ENCODE measurements at regions not wholly inside any gene's neighbourhood (a gene's known extent, or its start where the extent isn't known, plus 50 kb on each side); places are given as distances from the start of the nearest gene placed in this dataset.

DNA sequence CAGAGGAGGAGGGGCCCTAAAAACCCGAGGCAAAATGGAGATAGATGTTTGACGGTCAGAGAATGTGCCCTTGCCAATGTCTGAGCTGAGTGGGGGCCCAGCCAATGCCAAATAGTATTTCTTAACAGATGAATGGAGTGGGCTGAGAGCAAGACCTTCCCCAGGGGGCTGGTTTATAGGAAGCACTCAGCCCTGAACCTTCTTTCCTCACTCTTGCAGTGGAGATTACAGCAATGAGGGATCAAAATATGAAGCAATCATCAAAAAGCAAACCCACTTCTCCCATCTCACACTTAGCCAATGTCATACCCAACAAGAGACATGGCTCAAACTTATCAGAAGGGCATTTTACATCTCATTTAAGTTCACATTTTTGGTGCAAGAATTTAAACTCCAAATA is 350.3 kb downstream of the GADD45G start:
- H3K4me1 ChIP-seq (ENCODE audit: control insufficient read depth, insufficient read depth, low read length) = peaks cover 8% of the 10 kb centered on the region
- H3K27ac ChIP-seq (ENCODE audit: low read depth, low read length) = no peak overlapping the region
- no peaks in the 10 kb centered on the region for H3K36me3 ChIP-seq (ENCODE audit: control insufficient read depth, insufficient read depth, low read length)
- H3K27me3 ChIP-seq (ENCODE audit: control insufficient read depth, insufficient read depth, low read length) = no peaks in the 10 kb centered on the region
- no peaks in the 10 kb centered on the region for H3K9me3 ChIP-seq (ENCODE audit: control insufficient read depth, insufficient read depth, low read length)
- no peak overlapping the region for H3K4me3 ChIP-seq (ENCODE audit: low read depth, low read length)
- 21% methylated on average over 2 of the region's 2 CpGs for WGBS (ENCODE audit: insufficient coverage)
- DNase-seq (ENCODE audit: low read depth in 4 of 6, low spot score in 6 of 6) = peak in 1 of 6 donors; percentile 18

DNA sequence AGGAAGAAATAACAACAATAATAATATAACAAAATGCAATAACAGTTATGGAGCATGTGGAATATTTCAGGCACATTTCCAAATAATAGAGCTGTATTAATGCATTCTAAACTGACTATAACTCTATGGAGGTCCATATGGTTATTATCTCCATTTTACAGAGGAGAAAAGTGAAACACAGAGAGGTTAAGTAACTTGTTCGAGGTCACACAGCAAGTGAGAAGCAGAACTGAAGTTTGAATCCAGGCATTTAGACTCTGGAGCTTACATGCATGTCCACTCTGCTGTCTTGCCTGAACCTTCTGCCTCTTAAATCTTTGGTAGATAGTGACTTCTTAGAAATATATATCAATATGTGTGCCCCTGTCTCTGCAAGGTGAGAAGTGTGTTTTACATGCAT is 350.8 kb downstream of the GADD45G start:
- whole genome bisulfite sequencing (ENCODE audit: insufficient coverage) = no CpG with 5 or more reads among the region's 1 CpG
- H3K4me1 ChIP-seq (ENCODE audit: control insufficient read depth, insufficient read depth, low read length) = peaks cover 8% of the 10 kb centered on the region
- no peak overlapping the region for H3K27ac ChIP-seq (ENCODE audit: low read depth, low read length)
- no peak overlapping the region for H3K4me3 ChIP-seq (ENCODE audit: low read depth, low read length)
- no peaks in the 10 kb centered on the region for H3K9me3 ChIP-seq (ENCODE audit: control insufficient read depth, insufficient read depth, low read length)
- H3K27me3 ChIP-seq (ENCODE audit: control insufficient read depth, insufficient read depth, low read length) = no peaks in the 10 kb centered on the region
- DNase-seq (ENCODE audit: low read depth in 4 of 6, low spot score in 6 of 6) = no peak
- H3K36me3 ChIP-seq (ENCODE audit: control insufficient read depth, insufficient read depth, low read length) = no peaks in the 10 kb centered on the region

DNA sequence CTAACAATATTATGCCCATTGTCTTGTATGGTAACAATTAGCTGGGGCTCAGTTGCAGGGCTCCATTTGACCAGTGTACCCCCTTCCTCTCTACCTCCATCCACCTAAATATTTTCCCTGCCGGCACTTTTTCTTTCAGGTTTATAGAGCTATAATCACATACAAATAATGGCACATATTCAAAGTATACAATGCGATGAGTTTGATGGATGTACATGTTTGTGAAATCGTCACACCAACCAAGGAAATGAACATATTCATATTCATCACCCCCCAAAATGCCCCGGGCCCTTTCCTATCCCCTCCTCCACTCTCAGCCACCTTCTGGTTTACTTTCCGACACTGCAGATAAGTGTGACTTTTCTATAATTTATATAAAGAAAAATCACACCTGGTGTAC is 351.5 kb downstream of the GADD45G start:
- WGBS (ENCODE audit: insufficient coverage) = no CpG with 5 or more reads among the region's 5 CpGs
- no peaks in the 10 kb centered on the region for H3K9me3 ChIP-seq (ENCODE audit: control insufficient read depth, insufficient read depth, low read length)
- no peak overlapping the region for H3K27ac ChIP-seq (ENCODE audit: low read depth, low read length)
- no peak overlapping the region for H3K4me3 ChIP-seq (ENCODE audit: low read depth, low read length)
- no peaks in the 10 kb centered on the region for H3K27me3 ChIP-seq (ENCODE audit: control insufficient read depth, insufficient read depth, low read length)
- H3K4me1 ChIP-seq (ENCODE audit: control insufficient read depth, insufficient read depth, low read length) = peaks cover 8% of the 10 kb centered on the region
- DNase-seq (ENCODE audit: low read depth in 4 of 6, low spot score in 6 of 6) = no peak
- no peaks in the 10 kb centered on the region for H3K36me3 ChIP-seq (ENCODE audit: control insufficient read depth, insufficient read depth, low read length)

DNA sequence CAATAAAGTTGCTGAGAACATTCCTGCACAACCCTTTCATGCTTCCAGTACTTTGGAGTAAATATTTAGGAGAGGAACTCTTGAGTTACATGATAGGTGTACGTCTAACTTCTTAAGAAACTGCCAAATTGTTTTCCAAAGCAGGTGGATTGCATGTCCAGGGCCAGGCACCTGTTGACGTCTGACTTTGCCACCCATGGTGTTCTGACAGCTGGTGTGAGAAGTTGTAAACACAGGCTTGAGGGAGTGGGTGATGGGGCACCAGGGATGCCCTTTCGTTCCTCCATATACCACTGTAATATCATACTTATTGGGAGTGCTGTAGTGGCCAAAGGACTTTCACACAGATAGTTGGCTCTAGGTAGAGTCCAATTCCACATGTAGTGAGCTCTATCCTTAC is 352.1 kb downstream of the GADD45G start:
- Histone ChIP-seq H3K9me3 (ENCODE audit: control insufficient read depth, insufficient read depth, low read length) (no peaks in the 10 kb centered on the region), H3K27me3 (ENCODE audit: control insufficient read depth, insufficient read depth, low read length) (no peaks in the 10 kb centered on the region), H3K4me3 (ENCODE audit: low read depth, low read length) (no peak overlapping the region), H3K4me1 (ENCODE audit: control insufficient read depth, insufficient read depth, low read length) (peaks cover 8% of the 10 kb centered on the region), H3K27ac (ENCODE audit: low read depth, low read length) (no peak overlapping the region), H3K36me3 (ENCODE audit: control insufficient read depth, insufficient read depth, low read length) (no peaks in the 10 kb centered on the region)
- DNase-seq (ENCODE audit: low read depth in 4 of 6, low spot score in 6 of 6) = no peak
- WGBS (ENCODE audit: insufficient coverage) = 86% methylated on average over 1 of the region's 3 CpGs

DNA sequence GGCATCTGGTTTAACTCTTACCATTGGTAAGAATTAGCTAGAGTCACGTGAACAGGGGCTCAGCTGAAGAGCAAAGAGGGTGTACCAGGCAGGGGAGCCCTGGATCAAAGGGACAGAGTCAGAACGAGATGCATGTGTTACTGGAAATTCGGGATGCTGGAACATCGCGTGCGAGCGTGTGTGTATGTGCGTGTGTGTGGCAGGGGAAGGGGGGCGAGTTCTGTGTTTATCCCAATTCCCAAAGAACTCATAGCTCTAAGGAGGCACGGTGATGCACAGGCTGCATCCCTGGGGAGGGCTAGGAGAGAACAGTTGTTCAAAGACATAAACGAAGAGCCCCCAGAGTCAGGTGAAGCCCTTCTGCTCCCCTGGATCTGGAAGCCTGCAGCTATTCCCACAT is 353.3 kb downstream of the GADD45G start:
- WGBS (ENCODE audit: insufficient coverage) = 70% methylated on average over 8 of the region's 11 CpGs
- Histone ChIP-seq H3K4me3 (ENCODE audit: low read depth, low read length) (no peak overlapping the region), H3K27ac (ENCODE audit: low read depth, low read length) (no peak overlapping the region), H3K9me3 (ENCODE audit: control insufficient read depth, insufficient read depth, low read length) (no peaks in the 10 kb centered on the region), H3K36me3 (ENCODE audit: control insufficient read depth, insufficient read depth, low read length) (no peaks in the 10 kb centered on the region), H3K27me3 (ENCODE audit: control insufficient read depth, insufficient read depth, low read length) (no peaks in the 10 kb centered on the region), H3K4me1 (ENCODE audit: control insufficient read depth, insufficient read depth, low read length) (peaks cover 8% of the 10 kb centered on the region)
- DNase-seq (ENCODE audit: low read depth in 4 of 6, low spot score in 6 of 6) = no peak

DNA sequence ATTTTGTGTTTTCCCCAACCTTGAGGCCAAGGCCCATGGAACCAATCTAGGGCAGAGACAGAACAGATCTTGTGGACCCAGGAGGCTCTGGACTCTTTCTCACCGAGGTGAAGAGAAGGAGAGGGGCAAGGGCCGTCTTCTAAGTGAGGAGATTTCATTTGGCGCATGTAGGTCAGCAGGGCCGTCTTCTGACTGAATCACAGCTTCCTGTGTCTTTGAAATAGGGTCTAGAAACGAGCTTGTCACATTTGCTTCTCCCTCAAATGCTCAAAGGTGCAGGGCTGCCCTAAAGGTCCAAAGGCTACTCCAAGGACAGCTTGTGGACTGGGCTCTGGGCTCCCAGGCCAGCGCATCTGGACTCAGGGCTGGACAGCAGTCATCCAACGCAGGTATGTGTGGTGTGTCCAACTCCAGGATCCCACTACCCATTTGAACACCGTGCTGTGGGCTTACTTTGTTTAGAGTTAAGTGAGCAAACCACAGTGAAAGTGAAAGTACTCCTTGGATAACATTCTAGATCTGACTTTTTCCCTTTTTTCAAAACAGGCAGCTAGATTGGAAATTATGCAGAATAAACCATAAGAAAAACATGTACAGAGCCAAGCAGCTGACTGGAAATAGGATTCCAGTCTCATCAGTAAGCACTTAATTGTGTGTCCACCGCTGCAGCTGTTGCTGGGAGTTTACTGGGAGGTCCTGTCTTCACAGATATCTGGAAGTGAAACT is 357.0 kb downstream of the GADD45G start:
- H3K27me3 ChIP-seq (ENCODE audit: control insufficient read depth, insufficient read depth, low read length) = no peaks in the 10 kb centered on the region
- H3K4me3 ChIP-seq (ENCODE audit: low read depth, low read length) = no peak overlapping the region
- no peak overlapping the region for H3K27ac ChIP-seq (ENCODE audit: low read depth, low read length)
- 87% methylated on average over 6 of the region's 9 CpGs for WGBS (ENCODE audit: insufficient coverage)
- no peak for DNase-seq (ENCODE audit: low read depth in 4 of 6, low spot score in 6 of 6)
- no peaks in the 10 kb centered on the region for H3K9me3 ChIP-seq (ENCODE audit: control insufficient read depth, insufficient read depth, low read length)
- H3K36me3 ChIP-seq (ENCODE audit: control insufficient read depth, insufficient read depth, low read length) = no peaks in the 10 kb centered on the region
- no peaks in the 10 kb centered on the region for H3K4me1 ChIP-seq (ENCODE audit: control insufficient read depth, insufficient read depth, low read length)

DNA sequence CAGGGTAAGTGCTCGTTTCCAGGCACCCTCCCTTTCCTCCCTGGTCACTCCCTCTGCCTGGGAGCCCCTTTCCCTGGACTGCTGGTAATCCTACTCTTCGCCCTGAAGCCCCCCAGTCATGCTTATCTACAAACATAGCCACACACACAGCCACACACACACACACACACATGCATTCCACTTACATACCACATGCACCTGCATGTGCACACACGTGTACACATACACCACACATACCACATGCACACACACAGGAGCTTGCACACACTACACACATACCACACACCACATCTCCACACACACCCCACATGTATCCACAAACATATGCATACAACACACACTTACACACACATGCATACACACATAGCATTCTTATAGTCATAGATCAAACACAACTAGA is 358.5 kb downstream of the GADD45G start:
- no peaks in the 10 kb centered on the region for H3K4me1 ChIP-seq (ENCODE audit: control insufficient read depth, insufficient read depth, low read length)
- H3K27ac ChIP-seq (ENCODE audit: low read depth, low read length) = no peak overlapping the region
- H3K36me3 ChIP-seq (ENCODE audit: control insufficient read depth, insufficient read depth, low read length) = no peaks in the 10 kb centered on the region
- DNase-seq (ENCODE audit: low read depth in 4 of 6, low spot score in 6 of 6) = no peak
- 30% methylated on average over 3 of the region's 3 CpGs for WGBS (ENCODE audit: insufficient coverage)
- H3K27me3 ChIP-seq (ENCODE audit: control insufficient read depth, insufficient read depth, low read length) = no peaks in the 10 kb centered on the region
- no peak overlapping the region for H3K4me3 ChIP-seq (ENCODE audit: low read depth, low read length)
- no peaks in the 10 kb centered on the region for H3K9me3 ChIP-seq (ENCODE audit: control insufficient read depth, insufficient read depth, low read length)

DNA sequence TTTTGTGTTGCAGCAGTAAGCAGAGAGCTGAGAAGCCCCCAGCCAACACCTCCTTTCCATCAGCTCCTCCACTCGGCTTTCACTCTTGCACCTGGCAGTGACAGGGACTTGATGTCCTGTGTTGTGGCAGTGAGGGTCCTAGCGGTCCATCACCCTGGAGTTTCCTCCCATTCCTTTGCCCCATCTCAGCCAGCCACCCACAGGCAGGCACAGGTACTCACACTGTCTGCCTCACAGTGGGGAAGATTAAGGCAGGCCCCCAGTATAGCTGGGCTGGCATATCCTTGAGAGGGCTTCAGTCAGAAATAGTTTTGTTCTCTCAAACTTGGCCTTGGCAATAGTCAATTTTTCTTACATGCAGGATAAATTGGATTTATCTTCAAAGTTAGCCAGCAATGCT is 362.7 kb downstream of the GADD45G start:
- no CpG with 5 or more reads among the region's 2 CpGs for WGBS (ENCODE audit: insufficient coverage)
- Histone ChIP-seq H3K4me1 (ENCODE audit: control insufficient read depth, insufficient read depth, low read length) (no peaks in the 10 kb centered on the region), H3K36me3 (ENCODE audit: control insufficient read depth, insufficient read depth, low read length) (no peaks in the 10 kb centered on the region), H3K9me3 (ENCODE audit: control insufficient read depth, insufficient read depth, low read length) (no peaks in the 10 kb centered on the region), H3K27me3 (ENCODE audit: control insufficient read depth, insufficient read depth, low read length) (no peaks in the 10 kb centered on the region), H3K4me3 (ENCODE audit: low read depth, low read length) (no peak overlapping the region), H3K27ac (ENCODE audit: low read depth, low read length) (no peak overlapping the region)
- no peak for DNase-seq (ENCODE audit: low read depth in 4 of 6, low spot score in 6 of 6)

DNA sequence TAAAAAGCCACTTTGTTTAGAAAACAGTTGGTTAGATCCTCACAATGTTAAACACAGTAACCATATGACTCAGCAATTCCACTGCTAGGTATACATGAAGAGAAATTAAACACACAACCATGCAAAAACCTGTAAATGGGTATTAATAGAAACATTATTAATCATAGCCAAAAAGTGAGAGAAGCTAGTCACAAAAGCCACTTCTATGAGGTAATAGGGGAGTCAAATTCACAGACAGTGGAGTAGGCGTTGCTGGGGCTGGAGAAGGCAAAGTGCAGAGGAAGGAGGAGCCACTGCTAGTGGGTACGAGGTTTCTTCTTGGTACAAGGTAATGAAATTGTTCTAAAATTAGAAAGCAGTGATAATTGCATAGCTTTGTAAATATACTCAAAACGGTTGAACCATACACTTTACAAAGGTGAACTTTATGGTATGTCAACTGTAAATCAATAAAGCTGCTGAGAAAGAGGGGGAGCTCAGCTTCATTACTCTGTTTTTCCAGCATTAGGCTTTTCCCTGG is 364.4 kb downstream of the GADD45G start:
- no peaks in the 10 kb centered on the region for H3K4me1 ChIP-seq (ENCODE audit: control insufficient read depth, insufficient read depth, low read length)
- no peaks in the 10 kb centered on the region for H3K9me3 ChIP-seq (ENCODE audit: control insufficient read depth, insufficient read depth, low read length)
- DNase-seq (ENCODE audit: low read depth in 4 of 6, low spot score in 6 of 6) = no peak
- H3K4me3 ChIP-seq (ENCODE audit: low read depth, low read length) = no peak overlapping the region
- 50% methylated on average over 1 of the region's 3 CpGs for WGBS (ENCODE audit: insufficient coverage)
- no peaks in the 10 kb centered on the region for H3K36me3 ChIP-seq (ENCODE audit: control insufficient read depth, insufficient read depth, low read length)
- no peaks in the 10 kb centered on the region for H3K27me3 ChIP-seq (ENCODE audit: control insufficient read depth, insufficient read depth, low read length)
- no peak overlapping the region for H3K27ac ChIP-seq (ENCODE audit: low read depth, low read length)

DNA sequence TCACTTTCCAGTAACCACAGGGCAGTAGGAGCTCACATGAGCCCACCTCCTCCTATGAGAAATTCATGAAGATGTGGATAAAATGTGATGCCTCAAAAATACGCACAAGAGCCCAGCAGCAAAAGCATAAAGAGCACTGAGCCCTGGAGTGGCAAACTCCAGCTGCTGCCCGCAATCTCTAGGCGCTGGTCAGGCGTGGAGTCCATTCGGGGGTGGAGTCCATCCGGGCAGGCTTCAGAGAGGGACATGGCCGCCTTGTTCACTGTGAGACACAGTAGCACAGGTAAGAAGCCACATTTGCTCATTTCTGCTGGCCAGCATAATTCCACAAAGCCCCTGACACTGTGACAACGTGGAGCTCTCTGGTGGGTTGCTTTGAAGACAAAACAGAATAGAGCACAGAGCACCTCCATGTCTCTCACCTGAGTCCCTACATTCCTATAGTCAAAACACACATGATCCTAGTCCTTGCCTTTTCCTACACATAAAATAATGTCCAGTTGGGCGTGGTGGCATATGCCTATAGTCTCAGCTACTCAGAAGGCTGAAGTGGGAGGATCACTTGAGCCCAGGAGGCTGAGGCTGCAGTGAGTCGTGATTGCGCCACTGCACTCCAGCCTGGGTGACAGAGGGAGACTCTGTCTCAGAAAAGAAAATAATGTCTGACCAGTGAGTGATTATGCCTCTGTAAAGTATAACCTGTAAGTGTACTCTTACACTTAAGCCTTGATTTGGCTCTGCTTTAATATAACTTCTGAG is 365.2 kb downstream of the GADD45G start:
- H3K4me3 ChIP-seq (ENCODE audit: low read depth, low read length) = no peak overlapping the region
- no peaks in the 10 kb centered on the region for H3K27me3 ChIP-seq (ENCODE audit: control insufficient read depth, insufficient read depth, low read length)
- H3K4me1 ChIP-seq (ENCODE audit: control insufficient read depth, insufficient read depth, low read length) = no peaks in the 10 kb centered on the region
- no peak for DNase-seq (ENCODE audit: low read depth in 4 of 6, low spot score in 6 of 6)
- no peak overlapping the region for H3K27ac ChIP-seq (ENCODE audit: low read depth, low read length)
- no peaks in the 10 kb centered on the region for H3K9me3 ChIP-seq (ENCODE audit: control insufficient read depth, insufficient read depth, low read length)
- no peaks in the 10 kb centered on the region for H3K36me3 ChIP-seq (ENCODE audit: control insufficient read depth, insufficient read depth, low read length)
- 93% methylated on average over 10 of the region's 11 CpGs for WGBS (ENCODE audit: insufficient coverage)
